ENCODE measurements at regions not wholly inside any gene's neighbourhood (a gene's known extent, or its start where the extent isn't known, plus 50 kb on each side); places are given as distances from the start of the nearest gene placed in this dataset.

DNA sequence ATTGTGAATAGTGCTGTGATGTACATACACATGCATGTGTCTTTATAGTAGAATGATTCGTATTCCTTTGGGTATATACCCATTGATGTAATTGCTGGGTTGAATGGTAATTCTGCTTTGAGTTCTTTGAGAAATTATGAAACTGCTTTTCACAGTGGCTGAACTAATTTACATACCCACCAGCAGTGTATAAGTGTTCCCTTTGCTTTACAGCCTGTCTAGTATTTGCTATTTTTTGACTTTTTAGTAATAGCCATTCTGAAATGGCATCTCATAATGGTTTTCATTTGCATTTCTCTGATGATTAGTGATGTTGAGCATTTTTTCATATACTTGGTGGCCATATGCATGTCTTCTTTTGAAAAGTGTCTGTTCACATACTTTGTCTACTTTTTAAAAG lies 54.5 kb upstream of the FAM78B start:
- DNase-seq = no peak

DNA sequence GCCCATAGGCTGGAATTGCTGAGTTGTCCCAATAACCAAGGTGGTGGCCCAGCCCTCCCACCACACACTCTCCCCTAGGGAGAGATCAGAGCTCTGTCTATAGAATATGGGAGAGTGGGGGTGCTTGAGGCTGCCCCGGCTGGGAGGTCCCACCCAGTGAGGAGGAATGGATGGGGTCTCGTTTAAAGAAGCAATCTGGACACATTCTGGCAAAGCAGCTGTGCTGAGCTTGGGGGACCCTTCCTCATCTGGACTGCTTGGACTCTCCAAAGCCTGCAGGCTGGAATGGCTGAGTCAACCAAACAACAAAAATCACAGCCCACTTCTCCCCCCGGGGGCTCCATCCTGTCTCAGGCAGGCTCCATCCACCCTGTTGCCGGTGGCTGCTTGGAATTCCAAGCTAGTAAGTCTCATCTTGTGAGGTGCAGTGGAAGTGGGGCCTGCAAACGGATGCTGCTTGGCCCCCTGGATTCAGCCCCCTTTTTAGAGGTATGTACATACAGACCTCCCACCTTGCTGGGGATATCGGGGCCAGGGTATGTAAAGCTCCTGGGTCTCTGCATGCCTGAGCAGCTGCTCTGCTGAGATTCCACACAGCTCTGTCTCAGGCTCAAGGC lies 67.1 kb upstream of the FAM78B start:
- no peak for DNase-seq

DNA sequence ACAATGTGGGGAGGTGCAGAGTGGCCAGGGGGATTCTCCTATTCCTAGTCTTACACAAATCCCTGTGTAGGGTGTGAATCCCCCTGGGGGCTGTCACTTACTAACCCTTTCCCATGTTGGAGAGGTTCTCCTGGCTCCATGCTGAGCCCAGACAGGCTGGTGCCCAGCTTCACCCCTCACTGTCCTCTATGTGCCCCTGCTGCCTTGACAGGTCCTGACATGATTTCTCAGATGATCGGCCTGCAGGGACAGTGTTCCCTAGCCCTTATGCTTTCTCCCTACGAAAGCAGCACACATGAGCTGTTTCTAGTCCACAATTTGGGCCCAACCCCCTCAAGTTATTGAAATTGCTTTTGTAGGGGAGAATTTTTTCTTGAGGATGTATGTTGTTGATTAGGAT lies 68.9 kb upstream of the FAM78B start:
- DNase-seq = no peak

DNA sequence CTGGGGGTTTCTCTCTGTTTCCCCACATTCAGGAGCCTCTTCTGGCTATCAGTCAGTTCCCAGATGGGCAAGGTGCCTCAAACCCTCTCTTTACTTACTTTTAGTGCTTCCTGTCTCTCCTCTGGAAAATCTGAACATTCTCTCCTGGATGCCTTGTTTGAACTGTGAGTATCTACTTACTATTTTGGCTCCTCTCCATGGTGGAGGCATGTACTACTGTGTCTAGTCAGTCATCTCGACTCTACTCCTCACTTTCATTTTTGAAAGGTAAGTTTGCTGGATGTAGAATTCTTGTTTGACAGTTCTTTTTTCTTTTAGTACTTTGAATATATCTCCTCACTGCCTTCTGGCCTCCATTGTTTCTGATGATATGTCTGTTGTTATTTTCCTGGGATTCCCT lies 70.9 kb upstream of the FAM78B start:
- no peak for DNase-seq

DNA sequence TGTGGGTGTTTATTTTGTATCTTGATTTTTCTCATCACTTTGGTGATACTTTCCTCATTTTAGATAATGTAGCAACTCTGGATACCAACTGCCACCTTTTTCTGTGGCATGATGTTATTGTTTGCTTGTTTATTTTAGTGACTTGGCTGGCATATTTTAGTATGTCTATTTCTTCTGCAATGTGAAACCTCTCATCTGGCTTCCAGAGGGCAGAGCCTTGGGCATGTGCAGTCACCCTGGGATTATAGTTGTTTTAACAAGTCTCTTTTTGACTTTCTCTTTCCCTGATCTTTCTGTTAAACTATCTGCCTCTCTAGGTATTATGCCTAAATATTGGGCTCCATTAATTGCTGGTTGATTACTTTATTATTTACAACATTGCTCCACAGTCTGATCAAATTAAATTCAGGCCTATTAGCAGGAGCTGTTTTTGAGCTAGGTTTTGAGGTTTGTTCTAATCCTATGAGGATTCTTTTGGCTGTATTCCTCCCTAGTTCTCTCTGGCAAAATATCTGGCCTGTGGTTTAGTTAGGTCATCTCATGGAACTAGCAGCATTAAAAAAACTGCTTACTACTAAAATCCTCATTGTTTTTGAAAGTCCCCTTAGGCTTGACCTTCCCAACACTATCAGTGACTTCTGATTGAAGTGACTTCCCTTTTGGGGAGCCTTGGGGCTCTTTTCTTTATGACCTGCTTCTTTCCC lies 86.4 kb upstream of the FAM78B start:
- DNase-seq = no peak

DNA sequence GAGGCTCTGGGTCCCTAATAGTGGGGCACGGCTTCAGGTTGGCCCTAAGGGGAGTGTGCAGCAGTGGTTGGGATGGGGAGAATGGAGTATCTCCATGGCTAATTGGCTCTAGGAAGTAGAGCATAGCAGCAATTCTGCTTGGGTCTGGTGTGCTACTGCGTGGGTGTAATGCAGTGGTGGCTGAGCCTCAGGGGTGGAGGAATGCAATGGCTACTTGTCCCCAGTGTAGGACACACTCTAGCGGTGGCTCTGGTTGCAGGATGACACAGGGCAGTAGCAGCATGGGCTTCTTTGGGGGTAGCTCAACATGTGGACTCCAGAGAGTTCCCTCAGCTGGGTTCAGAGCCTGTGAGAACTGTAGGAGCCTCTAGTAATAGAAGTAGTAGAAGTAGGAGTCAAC lies 91.2 kb upstream of the FAM78B start:
- no peak for DNase-seq

DNA sequence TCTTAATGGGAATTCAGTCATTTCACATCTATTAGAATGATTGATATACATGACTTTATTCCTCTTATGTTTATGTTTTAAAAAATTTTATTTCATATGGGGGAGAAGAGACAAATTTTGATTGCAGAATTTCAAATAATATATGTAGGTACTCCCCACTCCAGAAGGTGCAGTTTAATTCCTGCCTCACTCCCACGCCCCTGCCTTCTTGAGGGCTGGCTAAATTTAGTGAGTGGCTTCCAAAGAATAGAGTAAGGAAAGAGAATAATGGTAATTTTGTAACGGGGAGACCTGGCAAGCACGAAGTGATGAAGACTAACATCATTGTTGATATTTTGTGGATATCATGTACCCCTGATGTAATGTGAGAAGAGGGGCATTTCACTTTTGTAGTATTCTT lies 94.7 kb upstream of the FAM78B start:
- no peak for DNase-seq

DNA sequence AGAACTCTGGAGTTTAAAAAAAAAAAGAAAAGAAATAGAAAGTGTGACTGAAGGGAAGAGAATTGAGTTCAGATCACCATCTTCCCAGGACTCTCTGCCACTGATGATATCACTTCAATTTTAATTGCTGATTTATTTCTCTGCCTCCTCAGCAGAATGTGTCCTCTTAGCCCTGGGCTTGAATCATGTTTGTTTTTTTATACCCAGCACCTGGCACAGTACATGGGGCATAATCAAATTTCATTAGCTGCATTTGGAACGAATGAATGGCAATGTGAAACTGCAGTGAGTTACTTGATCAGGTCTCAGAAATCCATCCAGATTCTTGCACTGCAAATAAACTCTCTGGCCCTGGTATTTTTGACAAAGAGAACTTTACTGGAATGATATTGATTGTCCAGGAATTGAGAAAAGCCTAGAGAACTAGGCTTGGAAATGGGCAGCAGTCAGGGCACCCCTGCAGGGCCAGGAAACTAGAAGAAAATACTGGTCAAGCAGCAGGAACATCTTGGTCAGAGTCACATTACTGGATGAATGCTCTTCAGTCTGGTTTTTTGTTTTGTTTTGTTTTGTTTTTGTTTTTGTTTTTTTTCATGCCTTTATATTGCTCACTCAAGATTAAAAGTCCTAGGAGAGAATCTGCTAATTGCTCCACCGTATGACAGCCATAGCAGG lies 103.8 kb upstream of the FAM78B start:
- DNase-seq = no peak

DNA sequence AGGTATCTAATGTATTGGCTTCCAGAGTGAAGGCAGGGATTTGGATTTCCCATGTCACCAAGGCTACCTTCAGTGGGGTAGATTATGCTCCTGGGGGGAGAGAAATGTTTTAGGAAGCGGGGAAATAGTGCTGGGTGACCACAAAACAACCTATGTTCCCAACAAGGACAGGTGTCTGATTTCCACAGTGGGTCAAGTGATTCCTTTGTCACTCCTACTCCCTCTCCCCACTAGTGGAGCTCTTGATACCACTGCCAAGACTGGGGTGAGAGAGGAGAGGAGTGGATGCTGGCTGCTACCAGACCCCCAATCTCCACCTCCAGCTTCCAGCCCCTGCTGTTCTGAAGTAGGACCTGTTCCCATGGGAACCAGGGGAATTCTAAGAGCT lies 104.3 kb upstream of the FAM78B start:
- no peak for DNase-seq

DNA sequence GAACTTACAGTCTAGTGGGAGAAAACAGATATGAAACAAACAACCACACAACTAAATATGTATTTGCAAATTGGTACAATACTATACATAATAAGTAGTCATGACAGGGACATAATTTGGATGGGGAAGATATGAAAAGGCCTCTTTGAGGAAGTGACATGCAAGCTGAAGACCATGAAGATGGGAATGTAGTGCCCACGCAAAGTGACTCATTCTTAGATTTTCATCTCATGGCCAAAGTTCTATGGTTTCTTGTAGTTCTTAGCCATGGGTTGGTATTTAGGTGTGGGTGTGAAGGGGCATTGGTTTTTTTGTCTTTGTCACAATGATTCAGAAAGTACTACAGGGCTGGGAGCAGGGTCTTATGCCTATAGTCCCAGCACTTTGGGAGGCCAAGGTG lies 105.4 kb upstream of the FAM78B start:
- no peak for DNase-seq

DNA sequence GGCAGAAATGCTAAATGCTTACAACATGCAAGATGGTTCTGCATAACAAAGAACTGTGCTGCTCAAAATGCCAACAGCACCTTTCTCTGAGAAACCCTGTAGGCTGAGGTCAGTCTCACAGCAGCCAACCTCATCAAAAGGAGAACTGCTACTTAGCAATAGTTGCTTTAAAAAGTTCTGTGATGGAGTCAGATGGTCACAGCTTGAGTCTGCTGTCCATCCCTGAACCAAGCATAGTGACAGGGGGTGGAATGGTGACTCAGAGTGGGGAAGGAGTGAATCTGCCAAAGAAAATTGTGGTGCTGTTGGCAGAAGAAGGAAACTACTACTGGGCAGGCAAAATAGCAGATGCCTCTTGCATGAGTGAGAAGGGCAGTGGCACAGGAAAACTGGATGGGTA lies 106.0 kb upstream of the FAM78B start:
- no peak for DNase-seq

DNA sequence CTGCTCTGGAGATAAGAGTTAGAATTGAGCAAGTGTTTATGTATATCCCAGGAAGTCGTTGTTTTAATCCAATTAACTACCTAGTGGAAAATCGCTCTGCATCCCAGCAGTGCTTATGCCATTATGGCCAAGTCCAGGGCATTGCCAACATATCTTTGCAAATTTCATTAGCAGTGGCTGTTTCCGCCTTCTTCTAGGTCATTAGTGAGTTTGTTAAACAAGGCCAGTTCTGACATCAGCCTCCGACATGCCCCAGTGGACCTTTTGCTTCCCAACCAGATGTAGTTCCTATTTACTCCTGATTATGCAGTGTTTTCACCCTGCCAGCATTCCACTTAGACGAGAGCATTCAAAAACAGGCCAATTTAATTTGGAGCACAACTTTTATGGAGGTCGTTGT lies 106.8 kb upstream of the FAM78B start:
- peak; percentile 28 for DNase-seq

DNA sequence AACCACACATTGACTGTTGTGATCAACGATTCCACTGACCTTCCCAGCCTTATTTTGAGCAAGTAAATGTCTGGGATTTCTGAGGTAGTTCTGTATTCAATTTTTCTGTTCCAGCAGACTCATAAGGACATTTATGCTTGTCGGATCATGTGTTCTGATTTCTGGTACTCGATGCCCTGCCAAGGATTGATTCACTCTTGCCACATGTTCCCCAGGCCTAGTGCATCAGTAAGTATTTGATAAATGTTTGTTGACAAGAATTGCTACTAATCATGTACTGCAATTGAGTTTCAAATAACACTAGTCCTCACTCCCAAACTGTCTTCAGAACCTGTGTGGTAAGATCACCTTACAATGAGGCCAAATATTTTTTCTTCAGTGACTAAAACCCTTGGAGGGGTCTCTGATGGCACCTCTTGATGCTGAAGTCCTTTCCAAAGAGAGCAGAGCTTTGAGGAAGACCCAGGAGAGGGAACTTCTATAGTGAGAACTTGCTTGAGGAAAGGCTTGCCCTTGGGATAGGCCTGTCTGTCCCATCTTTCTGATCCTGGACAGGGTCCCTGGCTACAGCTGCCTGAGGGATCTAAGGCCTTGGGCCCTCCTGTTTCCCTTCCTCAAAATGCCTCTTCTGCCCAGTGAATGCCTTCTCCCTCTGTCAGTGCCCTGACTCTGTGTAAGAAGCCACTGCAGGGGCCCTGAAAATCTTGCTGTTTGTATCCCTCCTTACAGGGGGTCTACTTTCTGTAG lies 115.8 kb upstream of the FAM78B start:
- no peak for DNase-seq

DNA sequence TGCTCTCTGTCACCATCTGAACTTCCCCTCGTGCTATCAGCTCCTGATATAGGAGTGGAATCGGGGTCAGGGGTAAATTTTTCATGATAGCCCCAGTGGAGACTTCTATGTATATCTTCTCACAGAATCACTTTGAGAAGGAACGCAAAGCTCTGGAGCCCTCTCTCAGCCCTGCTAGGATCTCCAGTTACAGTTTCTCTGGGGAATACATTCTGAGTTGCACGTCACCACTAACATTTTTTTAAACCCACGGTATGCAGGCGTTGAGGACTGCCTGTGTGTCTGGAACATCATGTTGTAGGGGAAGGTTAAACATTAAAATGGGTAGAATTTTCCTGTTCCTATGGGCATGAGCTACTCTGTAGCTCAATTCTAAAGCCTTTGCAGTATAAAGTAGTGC lies 116.4 kb upstream of the FAM78B start:
- no peak for DNase-seq

DNA sequence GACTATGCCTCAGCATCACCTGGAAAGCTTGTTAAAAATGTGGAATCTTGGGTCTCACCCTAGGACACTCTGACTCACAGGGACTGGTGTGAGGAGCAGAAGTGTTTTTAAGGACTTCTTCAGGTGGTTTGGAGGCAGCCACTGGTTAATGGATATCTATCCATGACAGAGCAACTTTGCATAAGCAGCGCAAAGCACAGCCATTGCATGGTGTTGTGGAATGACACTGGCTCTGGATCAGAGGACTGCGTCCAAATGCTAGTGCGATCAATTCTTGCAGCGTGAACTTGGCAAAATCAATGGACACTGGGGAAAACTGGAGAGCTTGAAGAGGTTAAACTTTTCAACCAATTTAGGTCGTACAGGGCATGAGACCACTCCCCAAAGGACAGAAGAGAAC lies 116.8 kb upstream of the FAM78B start:
- DNase-seq = no peak

DNA sequence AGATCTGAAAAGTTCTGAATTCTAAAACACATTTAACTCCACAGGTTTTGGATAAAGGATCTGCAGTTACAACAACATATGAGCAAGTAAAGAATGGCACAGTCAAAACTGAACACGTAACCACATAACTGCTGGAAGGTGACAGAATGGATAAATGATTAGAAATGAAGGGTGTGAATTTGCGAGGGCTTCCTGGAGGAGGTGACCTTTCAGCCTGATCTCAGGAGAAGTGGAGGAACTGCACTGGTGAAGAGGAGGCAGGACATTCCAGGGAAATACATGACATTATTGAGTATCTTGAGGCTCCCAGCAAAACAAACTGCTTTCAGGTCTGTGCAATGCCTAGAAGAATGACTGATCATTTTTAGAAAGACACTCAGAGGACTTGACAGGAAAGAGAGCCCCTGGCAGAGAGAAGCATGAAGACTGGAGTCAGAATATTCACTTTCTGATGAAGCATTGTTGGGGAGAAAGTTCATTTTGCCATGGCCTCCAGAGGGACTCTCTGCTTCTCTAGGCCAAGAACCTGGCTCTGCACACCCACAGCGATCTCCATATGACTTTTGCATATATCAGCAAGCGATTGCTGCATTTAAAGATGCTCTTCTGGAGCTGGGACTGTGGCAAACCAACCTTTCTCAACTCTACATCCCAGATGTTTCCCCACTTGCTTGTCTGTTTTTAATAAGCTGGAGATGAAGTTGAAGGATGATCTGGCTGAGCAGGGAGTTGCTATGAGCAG lies 122.7 kb upstream of the FAM78B start:
- DNase-seq = no peak

DNA sequence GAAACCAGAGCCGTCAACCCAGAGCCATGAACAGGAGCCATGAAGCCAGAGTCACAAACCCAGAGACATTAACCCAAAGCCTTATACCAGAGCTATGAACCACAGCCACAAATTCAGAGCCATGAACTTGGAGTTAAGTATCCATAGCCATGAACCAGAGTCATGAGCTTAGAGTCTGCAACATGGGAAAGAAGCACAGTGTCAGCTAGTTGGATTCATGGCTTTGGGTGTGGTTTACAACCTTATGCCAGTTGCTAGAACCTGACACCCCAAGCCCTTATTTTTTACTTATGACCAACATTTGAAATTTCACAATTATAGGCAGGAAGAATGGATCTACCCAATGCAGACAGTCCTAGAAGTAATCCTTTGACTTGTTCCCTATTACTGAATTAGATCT lies 128.9 kb upstream of the FAM78B start:
- DNase-seq = no peak

DNA sequence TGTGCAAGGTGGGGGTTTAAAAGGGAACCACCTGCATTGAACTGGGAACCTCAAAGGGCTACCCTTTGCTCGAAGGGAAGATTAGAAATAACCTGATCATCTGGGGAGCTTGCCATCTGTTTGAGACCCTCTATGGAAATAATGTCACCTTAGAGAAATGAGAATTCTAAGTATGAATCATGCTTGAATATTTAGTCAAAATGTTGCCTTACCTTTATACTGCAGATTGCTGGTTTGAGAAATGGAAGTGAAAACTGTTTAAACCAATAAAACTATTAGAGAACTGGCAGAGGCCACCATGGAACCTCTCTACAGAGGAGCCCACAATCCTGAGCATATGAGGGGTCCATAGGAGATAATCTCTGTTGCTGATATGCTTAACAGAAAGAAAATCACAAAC lies 131.2 kb upstream of the FAM78B start:
- no peak for DNase-seq

DNA sequence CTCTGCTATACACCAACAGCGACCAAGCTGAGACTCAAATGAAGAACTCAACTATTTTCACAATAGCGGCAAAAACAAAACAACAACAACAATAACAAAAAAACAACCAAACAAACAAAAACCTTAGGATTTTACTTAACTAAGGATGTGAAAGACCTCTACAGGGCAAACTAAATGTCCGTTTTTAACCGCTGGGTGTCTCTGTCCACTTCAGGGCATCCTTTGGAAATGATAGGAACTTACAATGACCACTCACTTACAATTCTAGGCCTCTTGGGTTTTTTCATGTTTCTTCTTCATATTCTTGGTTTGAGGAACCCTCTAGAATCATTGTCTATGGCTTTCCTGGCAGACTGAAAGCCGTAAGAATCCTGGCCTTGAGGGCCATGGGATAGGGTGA lies 134.0 kb upstream of the FAM78B start:
- no peak for DNase-seq

DNA sequence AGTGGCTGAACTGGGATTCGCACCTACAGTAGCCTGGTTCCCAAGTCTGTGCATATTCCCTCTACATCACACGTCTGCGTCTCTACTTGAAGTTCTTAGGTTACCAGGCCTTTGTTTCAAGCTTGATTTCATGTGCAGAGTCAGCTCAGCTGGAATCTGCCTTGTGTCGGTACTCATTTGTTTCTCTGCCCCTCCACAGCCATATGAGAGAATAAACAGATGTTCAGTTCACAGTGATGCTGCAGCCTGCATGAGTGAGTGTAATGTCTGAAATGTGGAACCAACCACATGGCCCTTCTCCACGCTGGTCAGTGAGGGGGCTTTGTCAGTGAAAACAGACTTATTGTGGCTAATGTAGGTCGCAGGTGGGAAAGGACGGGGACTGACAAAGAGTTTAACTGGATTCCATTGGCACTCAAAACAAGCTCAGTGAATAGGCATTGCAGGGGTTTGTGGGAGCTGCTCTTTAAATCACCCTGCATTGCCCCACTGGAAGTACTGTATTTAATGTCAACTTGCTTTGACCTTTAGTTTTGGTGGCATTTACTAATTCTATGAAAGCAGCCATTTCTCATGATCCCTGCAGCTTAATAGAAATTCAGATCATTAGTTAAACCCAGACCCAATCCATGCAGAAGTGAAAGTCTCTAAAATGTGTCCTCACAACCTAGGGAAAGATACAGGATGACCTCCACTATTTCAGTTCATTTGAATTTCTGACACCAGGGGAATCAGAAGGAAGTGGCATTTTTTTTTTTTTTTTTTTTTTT lies 136.4 kb upstream of the FAM78B start:
- DNase-seq = peak; percentile 43

DNA sequence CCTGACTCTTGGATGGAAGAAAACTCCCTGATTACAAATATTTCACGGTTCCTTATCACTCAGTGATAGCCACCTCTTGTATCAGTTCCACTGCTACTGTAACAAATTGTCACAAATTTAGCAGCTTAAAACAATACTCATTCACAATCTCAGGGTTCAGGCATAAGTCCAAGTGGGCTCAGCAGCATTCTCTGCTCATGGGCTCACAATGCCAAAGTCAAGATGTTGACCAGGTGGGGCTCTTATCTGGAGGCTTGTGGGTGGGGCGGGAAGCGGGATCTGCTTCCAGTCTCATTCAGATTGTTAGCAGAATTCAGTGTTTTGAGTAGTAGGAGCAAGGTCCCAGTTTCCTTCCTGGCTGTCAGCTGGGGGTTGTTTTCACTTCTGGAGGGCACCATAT lies 137.3 kb upstream of the FAM78B start:
- DNase-seq = no peak

DNA sequence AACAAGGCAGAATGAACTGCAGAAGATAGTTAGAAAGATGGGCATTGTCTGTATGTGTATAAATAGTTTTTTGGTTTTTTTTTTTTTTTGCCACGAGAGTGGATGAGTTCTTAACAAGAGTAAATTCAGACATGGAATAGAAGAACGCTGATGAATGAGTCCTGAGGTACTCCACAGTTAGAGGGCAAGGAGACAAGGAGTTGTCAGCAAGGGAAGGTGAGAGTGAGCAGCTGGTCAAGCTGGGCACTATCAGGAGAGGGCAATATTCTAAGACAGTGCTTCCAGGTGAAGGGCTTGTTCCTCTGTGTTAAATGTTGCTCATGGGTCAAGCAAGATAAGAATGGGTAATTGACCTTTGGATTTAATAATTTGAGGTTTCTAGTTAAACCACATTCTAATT lies 138.6 kb upstream of the FAM78B start:
- DNase-seq = no peak
